ENCODE measurements at regions not wholly inside any gene's neighbourhood (a gene's known extent, or its start where the extent isn't known, plus 50 kb on each side); places are given as distances from the start of the nearest gene placed in this dataset.

DNA sequence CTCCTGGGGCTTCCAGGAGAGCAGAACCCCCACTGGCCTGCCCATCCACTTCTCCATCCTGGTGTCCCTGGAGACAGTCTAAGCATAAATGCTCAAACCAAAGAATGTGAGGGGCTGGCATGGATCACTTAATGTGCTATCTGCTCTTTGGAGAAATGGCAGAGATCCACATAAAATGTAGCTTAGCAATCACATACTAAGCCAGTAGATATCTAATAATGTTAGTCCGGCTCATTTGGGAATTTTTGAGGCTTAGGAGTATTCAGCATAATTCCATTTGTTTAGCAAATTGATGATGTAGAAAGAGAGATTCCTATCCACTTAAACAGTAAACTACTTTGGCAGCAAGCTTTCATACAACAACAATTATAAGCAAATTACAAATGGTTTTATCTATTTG, 90.7 kb downstream of the TENT5C start:
- Histone ChIP-seq H3K4me2 (ENCODE audit: low read length) (no peak overlapping the region), H3K27me3 (ENCODE audit: insufficient read depth, low read length) (peaks cover 30% of the 10 kb centered on the region), H4K20me1 (ENCODE audit: insufficient read depth) (no peaks in the 10 kb centered on the region), H2AFZ (ENCODE audit: low read depth, low read length, poor library complexity, severe bottlenecking) (no peak overlapping the region), H3K4me3 (replicated peaks in 1 of 2; ENCODE audit: low read depth in 1 of 2, low read length in 2 of 2) (no peak overlapping the region), H3K27ac (ENCODE audit: low read depth, low read length) (no peak overlapping the region), H3K79me2 (ENCODE audit: insufficient read depth, low read length) (no peaks in the 10 kb centered on the region), H3K4me1 (ENCODE audit: control insufficient read depth in 1 of 2, insufficient read depth in 2 of 2, low read length in 2 of 2) (no peaks in the 10 kb centered on the region), H3K9me3 (ENCODE audit: control insufficient read depth in 1 of 2, insufficient read depth in 1 of 2, low read depth in 1 of 2, low read length in 2 of 2) (no peaks in the 10 kb centered on the region), H3K9me2 (ENCODE audit: insufficient read depth) (no peaks in the 10 kb centered on the region), H3K9ac (ENCODE audit: low read length) (no peak overlapping the region), H3K36me3 (ENCODE audit: control insufficient read depth in 1 of 2, insufficient read depth in 2 of 2, low read length in 2 of 2) (no peaks in the 10 kb centered on the region)
- CTCF ChIA-PET, result interaction anchor here (1.1 kb wide), 1 partner anchor 57 kb away, joined by 3 read pairs; no protein-coding TSS in a partner anchor
- TF ChIP-seq TCF7L2 (IDR thresholded peaks at IDR 0.05; ENCODE audit: borderline replicate concordance, extremely low read depth, insufficient read depth, insufficient read length), result no peak
- TF ChIP-seq SIN3A (IDR thresholded peaks at IDR 0.05; ENCODE audit: low read depth), result no peak
- TF ChIP-seq CBX3 (IDR thresholded peaks at IDR 0.05; ENCODE audit: low read depth), result no peak
- TF ChIP-seq ZFX (IDR thresholded peaks at IDR 0.05), result no peak
- TF ChIP-seq POLR2A (IDR thresholded peaks at IDR 0.05; ENCODE audit: borderline replicate concordance, extremely low read depth, insufficient read depth, insufficient read length), result no peak
- TF ChIP-seq ZNF274 (IDR thresholded peaks at IDR 0.05; ENCODE audit: low read depth, low read length), result no peak
- TF ChIP-seq YY1 (IDR thresholded peaks at IDR 0.05; ENCODE audit: extremely low read depth, insufficient replicate concordance, low read depth, low read length), result no peak
- RAD21 ChIA-PET (ENCODE audit: low non-redundant PET in 1 of 2, low total read pairs in 2 of 2, uncharacterized antibody in 2 of 2, unreplicated experiment in 2 of 2), result no interaction called here
- BruUV-seq (replicated peaks), result no TSS peak
- DNase-seq (ENCODE audit: low read depth, low spot score), result no peak
- POLR2A ChIA-PET, result no interaction called here
- intact Hi-C loops (cut with micrococcal nuclease), result no loop called here
- no peak for ATAC-seq

DNA sequence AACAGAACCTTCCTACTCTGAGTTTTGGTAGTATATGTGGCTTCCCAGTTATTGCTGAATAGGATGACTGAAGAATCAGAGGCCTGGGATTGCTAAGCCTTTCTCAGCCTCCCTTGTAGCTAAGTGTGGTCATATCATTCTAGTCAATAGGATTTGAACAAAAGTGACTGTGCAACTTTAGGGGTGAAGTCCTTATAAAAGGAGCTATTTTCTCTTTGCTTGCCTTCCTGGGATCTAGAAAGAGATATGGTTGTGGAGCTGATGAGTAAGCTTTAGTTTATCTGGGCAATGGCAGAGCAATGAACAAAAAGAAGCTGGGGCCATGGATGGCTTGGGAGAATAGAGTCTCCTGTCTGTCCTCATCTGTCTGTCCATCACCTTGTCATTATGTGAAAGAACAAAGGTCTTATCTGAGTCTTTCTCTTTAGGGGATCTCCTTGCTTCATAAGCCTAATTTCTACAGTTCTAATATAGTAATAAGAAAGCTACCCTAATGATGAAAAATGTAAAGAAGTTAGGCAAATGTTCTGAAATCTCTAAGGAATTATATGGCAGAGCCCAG, 91.5 kb downstream of the TENT5C start:
- Histone ChIP-seq H3K27me3 (ENCODE audit: insufficient read depth, low read length) (peaks cover 26% of the 10 kb centered on the region), H3K9me3 (ENCODE audit: control insufficient read depth in 1 of 2, insufficient read depth in 1 of 2, low read depth in 1 of 2, low read length in 2 of 2) (no peaks in the 10 kb centered on the region), H4K20me1 (ENCODE audit: insufficient read depth) (no peaks in the 10 kb centered on the region), H3K4me2 (ENCODE audit: low read length) (no peak overlapping the region), H2AFZ (ENCODE audit: low read depth, low read length, poor library complexity, severe bottlenecking) (no peak overlapping the region), H3K36me3 (ENCODE audit: control insufficient read depth in 1 of 2, insufficient read depth in 2 of 2, low read length in 2 of 2) (no peaks in the 10 kb centered on the region), H3K79me2 (ENCODE audit: insufficient read depth, low read length) (no peaks in the 10 kb centered on the region), H3K4me1 (ENCODE audit: control insufficient read depth in 1 of 2, insufficient read depth in 2 of 2, low read length in 2 of 2) (no peaks in the 10 kb centered on the region), H3K27ac (ENCODE audit: low read depth, low read length) (no peak overlapping the region), H3K4me3 (replicated peaks in 1 of 2; ENCODE audit: low read depth in 1 of 2, low read length in 2 of 2) (no peak overlapping the region), H3K9ac (ENCODE audit: low read length) (no peak overlapping the region), H3K9me2 (ENCODE audit: insufficient read depth) (no peaks in the 10 kb centered on the region)
- DNase-seq (ENCODE audit: low read depth, low spot score), result no peak
- BruUV-seq (replicated peaks), result no TSS peak
- TF ChIP-seq FOSL1 (IDR thresholded peaks at IDR 0.05; ENCODE audit: low read depth) (no peak), JUND (IDR thresholded peaks at IDR 0.05) (no peak), SP1 (IDR thresholded peaks at IDR 0.05; ENCODE audit: low read depth) (no peak), POLR2A (IDR thresholded peaks at IDR 0.05; ENCODE audit: borderline replicate concordance, extremely low read depth, insufficient read depth, insufficient read length) (no peak), CEBPB (IDR thresholded peaks at IDR 0.05; ENCODE audit: low read depth) (no peak), YY1 (IDR thresholded peaks at IDR 0.05; ENCODE audit: extremely low read depth, insufficient replicate concordance, low read depth, low read length) (no peak), ELF1 (IDR thresholded peaks at IDR 0.05; ENCODE audit: borderline replicate concordance, low read depth) (no peak)
- TF ChIP-seq, protein P1, sequence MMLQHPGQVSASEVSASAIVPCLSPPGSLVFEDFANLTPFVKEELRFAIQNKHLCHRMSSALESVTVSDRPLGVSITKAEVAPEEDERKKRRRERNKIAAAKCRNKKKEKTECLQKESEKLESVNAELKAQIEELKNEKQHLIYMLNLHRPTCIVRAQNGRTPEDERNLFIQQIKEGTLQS (IDR thresholded peaks at IDR 0.05), result no peak
- TF ChIP-seq, protein P2, sequence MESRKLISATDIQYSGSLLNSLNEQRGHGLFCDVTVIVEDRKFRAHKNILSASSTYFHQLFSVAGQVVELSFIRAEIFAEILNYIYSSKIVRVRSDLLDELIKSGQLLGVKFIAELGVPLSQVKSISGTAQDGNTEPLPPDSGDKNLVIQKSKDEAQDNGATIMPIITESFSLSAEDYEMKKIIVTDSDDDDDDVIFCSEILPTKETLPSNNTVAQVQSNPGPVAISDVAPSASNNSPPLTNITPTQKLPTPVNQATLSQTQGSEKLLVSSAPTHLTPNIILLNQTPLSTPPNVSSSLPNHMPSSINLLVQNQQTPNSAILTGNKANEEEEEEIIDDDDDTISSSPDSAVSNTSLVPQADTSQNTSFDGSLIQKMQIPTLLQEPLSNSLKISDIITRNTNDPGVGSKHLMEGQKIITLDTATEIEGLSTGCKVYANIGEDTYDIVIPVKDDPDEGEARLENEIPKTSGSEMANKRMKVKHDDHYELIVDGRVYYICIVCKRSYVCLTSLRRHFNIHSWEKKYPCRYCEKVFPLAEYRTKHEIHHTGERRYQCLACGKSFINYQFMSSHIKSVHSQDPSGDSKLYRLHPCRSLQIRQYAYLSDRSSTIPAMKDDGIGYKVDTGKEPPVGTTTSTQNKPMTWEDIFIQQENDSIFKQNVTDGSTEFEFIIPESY (IDR thresholded peaks at IDR 0.05; ENCODE audit: extremely low read depth, insufficient replicate concordance, low read length), result no peak
- intact Hi-C loops (cut with micrococcal nuclease), result no loop called here
- ChIA-PET POLR2A (no interaction called here), CTCF (no interaction called here), RAD21 (ENCODE audit: low non-redundant PET in 1 of 2, low total read pairs in 2 of 2, uncharacterized antibody in 2 of 2, unreplicated experiment in 2 of 2) (no interaction called here)
- ATAC-seq, result no peak
